ENCODE measurements at regions not wholly inside any gene's neighbourhood (a gene's known extent, or its start where the extent isn't known, plus 50 kb on each side); places are given as distances from the start of the nearest gene placed in this dataset.

- CTCF ChIA-PET, result no interaction called here
- DNase-seq, result no peak
- H3K36me3 Mint-ChIP-seq (ENCODE audit: low read depth), result no peaks in the 10 kb centered on the region
- H3K27ac Mint-ChIP-seq, result no peak overlapping the region
- no peak overlapping the region for H3K4me3 Mint-ChIP-seq
- H3K27me3 Mint-ChIP-seq (ENCODE audit: low read depth), result peaks cover 14% of the 10 kb centered on the region
- intact Hi-C loops (cut with micrococcal nuclease), result no loop called here
- H3K4me1 Mint-ChIP-seq (ENCODE audit: low read depth), result no peaks in the 10 kb centered on the region
- no peaks in the 10 kb centered on the region for H3K9me3 Mint-ChIP-seq
Observed at GRCh38 chr1:208951908-208952307, 631.6 kb upstream of the CAMK1G start.

GRCh38 chr1:208962867-208963266, 620.6 kb upstream of the CAMK1G start:
- Mint-ChIP-seq H3K4me1 (ENCODE audit: low read depth) (no peaks in the 10 kb centered on the region), H3K36me3 (ENCODE audit: low read depth) (no peaks in the 10 kb centered on the region), H3K27ac (no peak overlapping the region), H3K4me3 (no peak overlapping the region), H3K27me3 (ENCODE audit: low read depth) (no peaks in the 10 kb centered on the region), H3K9me3 (peaks cover 7% of the 10 kb centered on the region)
- DNase-seq, result no peak
- intact Hi-C loops (cut with micrococcal nuclease), result no loop called here
- CTCF ChIA-PET, result no interaction called here

GRCh38 chr1:208965351-208965750, 618.2 kb upstream of the CAMK1G start:
- CTCF ChIA-PET, result no interaction called here
- no peak overlapping the region for H3K4me3 Mint-ChIP-seq
- peaks cover 8% of the 10 kb centered on the region for H3K27me3 Mint-ChIP-seq (ENCODE audit: low read depth)
- no peak overlapping the region for H3K27ac Mint-ChIP-seq
- H3K9me3 Mint-ChIP-seq, result no peaks in the 10 kb centered on the region
- no peaks in the 10 kb centered on the region for H3K36me3 Mint-ChIP-seq (ENCODE audit: low read depth)
- intact Hi-C loops (cut with micrococcal nuclease), result no loop called here
- no peak for DNase-seq
- H3K4me1 Mint-ChIP-seq (ENCODE audit: low read depth), result no peaks in the 10 kb centered on the region

DNA sequence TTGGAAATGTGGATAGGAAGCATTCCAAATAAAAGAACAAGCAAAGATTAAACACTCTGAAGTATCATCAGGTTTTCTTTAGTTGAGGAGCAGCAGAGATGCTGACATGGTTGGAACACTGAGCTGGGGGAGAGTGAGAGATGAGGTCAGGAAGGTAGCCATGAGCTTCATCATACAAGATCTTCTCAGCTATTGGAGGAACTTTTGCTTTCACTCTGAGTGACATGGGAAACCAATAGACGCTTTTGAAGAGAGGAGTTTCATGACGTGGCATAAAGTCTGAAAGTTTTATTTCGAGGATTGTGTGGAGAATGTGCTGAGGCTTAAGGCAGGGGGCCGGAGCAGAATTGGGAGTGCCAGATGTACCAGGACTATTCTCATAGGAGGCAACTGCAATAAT, 616.2 kb upstream of the CAMK1G start:
- CTCF ChIA-PET, result no interaction called here
- no peak overlapping the region for H3K4me3 Mint-ChIP-seq
- intact Hi-C loops (cut with micrococcal nuclease), result no loop called here
- H3K27me3 Mint-ChIP-seq (ENCODE audit: low read depth), result peaks cover 13% of the 10 kb centered on the region
- H3K27ac Mint-ChIP-seq, result no peak overlapping the region
- H3K4me1 Mint-ChIP-seq (ENCODE audit: low read depth), result no peaks in the 10 kb centered on the region
- no peaks in the 10 kb centered on the region for H3K36me3 Mint-ChIP-seq (ENCODE audit: low read depth)
- H3K9me3 Mint-ChIP-seq, result no peaks in the 10 kb centered on the region
- no peak for DNase-seq

DNA sequence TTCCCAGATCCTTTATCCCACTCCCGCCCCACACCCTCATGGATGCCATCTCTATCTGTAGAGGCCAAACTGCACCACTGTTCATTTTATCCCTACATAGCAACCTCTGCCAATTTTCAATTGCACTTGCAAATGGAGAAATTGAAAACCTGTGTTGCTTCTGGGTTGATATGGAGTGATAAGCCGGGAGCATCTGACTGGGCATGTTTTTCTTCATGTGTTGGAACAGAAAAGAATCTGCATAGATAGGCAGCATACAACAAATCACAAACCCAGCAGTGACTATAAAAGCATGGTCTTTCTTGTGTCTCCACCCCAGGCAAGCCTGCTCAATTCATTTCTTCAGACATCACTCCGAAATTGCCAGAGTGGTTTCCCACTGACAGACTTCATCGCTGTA, 608.8 kb upstream of the CAMK1G start:
- CTCF ChIA-PET, result no interaction called here
- Mint-ChIP-seq H3K4me3 (no peak overlapping the region), H3K9me3 (no peaks in the 10 kb centered on the region), H3K27me3 (ENCODE audit: low read depth) (peaks cover 10% of the 10 kb centered on the region), H3K36me3 (ENCODE audit: low read depth) (no peaks in the 10 kb centered on the region), H3K27ac (no peak overlapping the region), H3K4me1 (ENCODE audit: low read depth) (no peaks in the 10 kb centered on the region)
- intact Hi-C loops (cut with micrococcal nuclease), result no loop called here
- no peak for DNase-seq

DNA sequence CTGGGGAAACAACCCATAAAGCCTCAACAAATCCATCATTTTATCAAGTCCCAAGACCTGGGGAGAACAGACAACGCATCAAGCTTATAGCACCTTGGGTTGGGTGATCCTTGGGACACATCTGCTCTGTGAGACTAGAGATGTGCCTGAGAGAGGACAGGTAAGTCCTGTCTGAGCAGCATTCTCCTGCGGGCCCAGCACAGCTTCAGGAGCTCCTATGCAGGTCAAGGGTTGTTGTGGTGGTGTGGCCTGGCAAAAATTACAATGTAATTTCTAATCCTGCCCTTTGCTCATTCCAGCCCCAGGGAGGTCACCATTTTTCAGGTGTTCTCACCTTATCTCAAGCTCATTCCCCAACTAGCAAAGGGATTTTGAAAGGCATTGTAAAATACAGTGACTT, 608.1 kb upstream of the CAMK1G start:
- peaks cover 5% of the 10 kb centered on the region for H3K27me3 Mint-ChIP-seq (ENCODE audit: low read depth)
- no peak overlapping the region for H3K27ac Mint-ChIP-seq
- H3K9me3 Mint-ChIP-seq, result no peaks in the 10 kb centered on the region
- no peaks in the 10 kb centered on the region for H3K4me1 Mint-ChIP-seq (ENCODE audit: low read depth)
- CTCF ChIA-PET, result no interaction called here
- DNase-seq, result no peak
- no peaks in the 10 kb centered on the region for H3K36me3 Mint-ChIP-seq (ENCODE audit: low read depth)
- no peak overlapping the region for H3K4me3 Mint-ChIP-seq
- intact Hi-C loops (cut with micrococcal nuclease), result no loop called here

DNA sequence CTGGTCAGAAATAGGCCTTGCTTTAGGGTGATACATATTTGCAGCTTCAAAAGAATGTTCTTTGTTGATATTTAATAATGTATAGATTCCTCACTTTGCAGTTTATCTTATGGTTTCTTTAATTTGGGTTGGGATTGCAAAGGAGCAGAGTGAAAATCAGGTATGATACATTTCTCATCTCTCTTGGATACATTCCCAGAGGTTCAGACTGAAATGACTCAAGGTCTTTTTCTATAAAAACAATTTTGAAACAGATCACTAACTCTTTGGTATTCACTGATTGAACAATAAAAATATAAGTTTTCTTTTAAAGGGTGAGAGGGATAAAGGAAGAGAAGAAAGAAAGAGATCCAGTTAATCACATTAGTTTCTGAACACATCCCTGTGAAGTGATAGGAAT, 606.5 kb upstream of the CAMK1G start:
- intact Hi-C loops (cut with micrococcal nuclease), result no loop called here
- no peak for DNase-seq
- CTCF ChIA-PET, result no interaction called here
- Mint-ChIP-seq H3K27ac (no peak overlapping the region), H3K4me1 (ENCODE audit: low read depth) (no peaks in the 10 kb centered on the region), H3K27me3 (ENCODE audit: low read depth) (no peaks in the 10 kb centered on the region), H3K4me3 (no peak overlapping the region), H3K9me3 (no peaks in the 10 kb centered on the region), H3K36me3 (ENCODE audit: low read depth) (no peaks in the 10 kb centered on the region)

- DNase-seq, result no peak
- Mint-ChIP-seq H3K4me3 (no peak overlapping the region), H3K27me3 (ENCODE audit: low read depth) (no peaks in the 10 kb centered on the region), H3K4me1 (ENCODE audit: low read depth) (no peaks in the 10 kb centered on the region), H3K36me3 (ENCODE audit: low read depth) (no peaks in the 10 kb centered on the region), H3K9me3 (no peaks in the 10 kb centered on the region), H3K27ac (no peak overlapping the region)
- intact Hi-C loops (cut with micrococcal nuclease), result no loop called here
- CTCF ChIA-PET, result no interaction called here
Observed at GRCh38 chr1:208977638-208978256, 605.8 kb upstream of the CAMK1G start.

GRCh38 chr1:208979776-208980175, 603.7 kb upstream of the CAMK1G start:
- DNase-seq, result no peak
- Mint-ChIP-seq H3K9me3 (no peaks in the 10 kb centered on the region), H3K27me3 (ENCODE audit: low read depth) (no peaks in the 10 kb centered on the region), H3K27ac (no peak overlapping the region), H3K36me3 (ENCODE audit: low read depth) (no peaks in the 10 kb centered on the region), H3K4me3 (no peak overlapping the region), H3K4me1 (ENCODE audit: low read depth) (no peaks in the 10 kb centered on the region)
- CTCF ChIA-PET, result interaction anchor here (1.1 kb wide), 1 partner anchor 327 kb away, joined by 3 read pairs; no protein-coding TSS in a partner anchor
- intact Hi-C loops (cut with micrococcal nuclease), result no loop called here

DNA sequence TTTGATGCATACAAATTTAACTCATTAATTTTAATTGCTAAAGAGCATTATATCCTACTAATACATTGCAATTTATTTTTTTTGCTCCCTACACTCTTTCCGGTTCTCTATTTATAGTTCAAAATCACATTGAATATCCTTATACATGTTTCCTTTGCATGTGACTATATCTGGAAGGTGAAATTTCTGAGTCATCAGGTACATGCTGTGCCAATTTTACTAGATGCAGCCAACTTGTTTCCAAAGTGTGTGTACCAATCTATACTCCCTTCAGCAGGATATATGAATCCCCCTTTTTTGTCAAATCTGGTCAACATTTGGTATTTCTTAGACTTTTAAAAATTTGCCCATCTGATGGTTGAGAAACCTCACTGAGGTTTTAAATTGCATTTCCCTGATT, 602.9 kb upstream of the CAMK1G start:
- no peak overlapping the region for H3K27ac Mint-ChIP-seq
- no peaks in the 10 kb centered on the region for H3K36me3 Mint-ChIP-seq (ENCODE audit: low read depth)
- intact Hi-C loops (cut with micrococcal nuclease), result no loop called here
- H3K27me3 Mint-ChIP-seq (ENCODE audit: low read depth), result no peaks in the 10 kb centered on the region
- no peaks in the 10 kb centered on the region for H3K9me3 Mint-ChIP-seq
- no peak for DNase-seq
- no peak overlapping the region for H3K4me3 Mint-ChIP-seq
- CTCF ChIA-PET, result interaction anchor here (1.1 kb wide), 1 partner anchor 328 kb away, joined by 3 read pairs; no protein-coding TSS in a partner anchor
- no peaks in the 10 kb centered on the region for H3K4me1 Mint-ChIP-seq (ENCODE audit: low read depth)

- Mint-ChIP-seq H3K36me3 (ENCODE audit: low read depth) (no peaks in the 10 kb centered on the region), H3K27ac (no peak overlapping the region), H3K9me3 (no peaks in the 10 kb centered on the region), H3K4me1 (ENCODE audit: low read depth) (peaks cover 21% of the 10 kb centered on the region), H3K4me3 (no peak overlapping the region), H3K27me3 (ENCODE audit: low read depth) (no peaks in the 10 kb centered on the region)
- CTCF ChIA-PET, result no interaction called here
- no peak for DNase-seq
- intact Hi-C loops (cut with micrococcal nuclease), result no loop called here
Observed at GRCh38 chr1:208985231-208985630, 598.3 kb upstream of the CAMK1G start.

DNA sequence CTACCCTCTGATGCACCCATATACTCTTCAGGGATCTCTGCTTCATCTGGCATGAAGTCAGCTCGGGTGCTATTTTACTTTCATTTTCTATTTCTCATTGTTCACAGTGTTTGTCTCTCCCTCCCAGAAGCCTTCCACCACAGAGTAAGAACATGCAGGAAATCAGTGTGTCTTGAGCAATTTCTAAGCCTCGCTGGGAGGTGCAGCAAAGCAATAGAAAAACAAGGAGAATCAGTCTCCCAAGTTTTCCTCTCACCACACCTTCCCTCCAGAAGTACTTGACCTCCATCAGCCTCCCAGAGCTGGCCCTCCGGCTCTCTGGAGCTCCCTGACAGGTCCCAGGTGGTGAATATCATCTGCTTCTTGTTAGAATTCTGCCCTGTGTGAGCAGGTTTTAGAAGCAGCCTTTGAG, 594.7 kb upstream of the CAMK1G start:
- Mint-ChIP-seq H3K4me1 (ENCODE audit: low read depth) (peaks cover 21% of the 10 kb centered on the region), H3K36me3 (ENCODE audit: low read depth) (no peaks in the 10 kb centered on the region), H3K27me3 (ENCODE audit: low read depth) (peaks cover 10% of the 10 kb centered on the region), H3K9me3 (no peaks in the 10 kb centered on the region), H3K4me3 (peak overlapping the region; percentile 69), H3K27ac (peak overlapping the region; percentile 64)
- peak; percentile 15 for DNase-seq
- intact Hi-C loops (cut with micrococcal nuclease), result loop anchor here (2.0 kb wide), 1 partner anchor 50 kb away; no protein-coding TSS in a partner anchor
- CTCF ChIA-PET, result interaction anchor here (1.2 to 1.4 kb wide), 2 partner anchors 12 to 336 kb away, joined by 3 read pairs; no protein-coding TSS in a partner anchor

GRCh38 chr1:208990456-208990855, 593.1 kb upstream of the CAMK1G start:
- Mint-ChIP-seq H3K27me3 (ENCODE audit: low read depth) (peaks cover 15% of the 10 kb centered on the region), H3K4me3 (no peak overlapping the region), H3K36me3 (ENCODE audit: low read depth) (no peaks in the 10 kb centered on the region), H3K4me1 (ENCODE audit: low read depth) (peaks cover 21% of the 10 kb centered on the region), H3K27ac (no peak overlapping the region), H3K9me3 (no peaks in the 10 kb centered on the region)
- intact Hi-C loops (cut with micrococcal nuclease), result no loop called here
- DNase-seq, result no peak
- CTCF ChIA-PET, result no interaction called here

Measured in activated naive CD4-positive, alpha-beta T cell treated with anti-CD3 and anti-CD28 coated beads for 36 hours (primary cell).